HT1080 (cell line): ENCODE measurements at regions not wholly inside any gene's neighbourhood (a gene's known extent, or its start where the extent isn't known, plus 50 kb on each side); places are given as distances from the start of the nearest gene placed in this dataset.

Experiments used
- DNase-seq: peaks from one replicate; pipeline ENCODE4 v3.0.0-alpha.2; 2015; ENCODE audit warnings: low read depth

- DNase-seq = no peak
Measured at GRCh38 chr4:106681381-106681921, 312.9 kb upstream of the GIMD1 start.

- DNase-seq = no peak
Measured at GRCh38 chr4:106679063-106679462, 310.5 kb upstream of the GIMD1 start.

GRCh38 chr4:106677213-106677612, 308.6 kb upstream of the GIMD1 start:
- DNase-seq = no peak

- DNase-seq = peak; percentile 10
Measured at GRCh38 chr4:106676173-106676921, 307.8 kb upstream of the GIMD1 start.

- DNase-seq = no peak
Measured at GRCh38 chr4:106671716-106672115, 303.1 kb upstream of the GIMD1 start.

- no peak for DNase-seq
Measured at GRCh38 chr4:106670976-106671375, 302.4 kb upstream of the GIMD1 start.

GRCh38 chr4:106659371-106659770, 290.8 kb upstream of the GIMD1 start:
- DNase-seq = peak; percentile 62

GRCh38 chr4:106652095-106652494, 283.5 kb upstream of the GIMD1 start:
- DNase-seq = no peak

- DNase-seq = no peak
Measured at GRCh38 chr4:106650701-106651100, 282.1 kb upstream of the GIMD1 start.

- DNase-seq = no peak
Measured at GRCh38 chr4:106647451-106647850, 278.9 kb upstream of the GIMD1 start.

GRCh38 chr4:106629268-106629625, 260.7 kb upstream of the GIMD1 start:
- DNase-seq = peak; percentile 14

- DNase-seq = no peak
Measured at GRCh38 chr4:106628586-106629267, 260.1 kb upstream of the GIMD1 start.

- no peak for DNase-seq
Measured at GRCh38 chr4:106627051-106627450, 258.5 kb upstream of the GIMD1 start.

GRCh38 chr4:106624671-106625070, 256.1 kb upstream of the GIMD1 start:
- no peak for DNase-seq

- no peak for DNase-seq
Measured at GRCh38 chr4:106618956-106619355, 250.4 kb upstream of the GIMD1 start.

- no peak for DNase-seq
Measured at GRCh38 chr4:106615961-106616360, 247.4 kb upstream of the GIMD1 start.

- no peak for DNase-seq
Measured at GRCh38 chr4:106615410-106615945, 246.9 kb upstream of the GIMD1 start.

- DNase-seq = no peak
Measured at GRCh38 chr4:106614441-106614840, 245.9 kb upstream of the GIMD1 start.

- DNase-seq = no peak
Measured at GRCh38 chr4:106609917-106610316, 241.3 kb upstream of the GIMD1 start.

GRCh38 chr4:106607558-106607957, 239.0 kb upstream of the GIMD1 start:
- DNase-seq = no peak

GRCh38 chr4:106604319-106605051, 235.9 kb upstream of the GIMD1 start:
- no peak for DNase-seq

- no peak for DNase-seq
Measured at GRCh38 chr4:106603471-106603870, 234.9 kb upstream of the GIMD1 start.
